Testis (tissue), 2 donors: ENCODE measurements at regions not wholly inside any gene's neighbourhood (a gene's known extent, or its start where the extent isn't known, plus 50 kb on each side); places are given as distances from the start of the nearest gene placed in this dataset.

Experiments
- DNase-seq: peaks from one replicate; pipeline ENCODE4 v3.0.0-alpha.2; 2019
- H3K27ac ChIP-seq, 2 donors: fragments of 200-600 bp; sonication (generic); one replicate each; pipeline ENCODE4 v1.5.1; 2019
- H3K27me3 ChIP-seq: fragments of 200-600 bp; sonication (generic); one replicate; pipeline ENCODE4 v1.5.1; 2019
- H3K36me3 ChIP-seq: fragments of 200-600 bp; sonication (generic); one replicate; pipeline ENCODE4 v1.5.1; 2017; ENCODE audit warnings: low read depth; ENCODE audit errors: missing control alignments
- H3K4me1 ChIP-seq: fragments of 200-600 bp; sonication (generic); one replicate; pipeline ENCODE4 v1.5.1; 2019
- H3K4me3 ChIP-seq, 2 donors: fragments of 200-600 bp; sonication (generic); one replicate each; pipeline ENCODE4 v1.5.1; 2017 to 2019
- H3K9me3 ChIP-seq: fragments of 200-600 bp; sonication (generic); one replicate; pipeline ENCODE4 v1.5.1; 2017
- POLR2A ChIP-seq: fragments of 450-650 bp; IDR thresholded peaks from one replicate; pipeline ENCODE4 v1.6.1; 2017; ENCODE audit warnings: antibody characterized with exemption, mild to moderate bottlenecking, moderate library complexity
- WGBS, 2 donors: methylation state at CpG; one replicate each; pipeline ENCODE4 v1.1.5; 2018; 5-methylcytosine and 5-hydroxymethylcytosine counted together
- intact Hi-C: fragments of 100-400 bp; cut with DNase I; formaldehyde crosslinking; loops from one replicate; pipeline ENCODE4 v1.15.1; 2023; ENCODE audit warnings: low total_unique reads
- TF ChIP-seq, protein P1 (sequence below), 3 experiments: fragments of 450-650 bp in 2 of 3; fragments of 200-600 bp in 1 of 3; sonication (generic) in 1 of 3; IDR thresholded peaks; one replicate each; pipeline ENCODE4 v1.5.1; 2016 to 2019; ENCODE audit warnings: antibody characterized with exemption in 3 of 3, mild to moderate bottlenecking in 2 of 3, moderate library complexity in 1 of 3

- intact Hi-C loops: no loop called here
- no peaks in the 10 kb centered on the region for H3K9me3 ChIP-seq
- H3K27ac ChIP-seq: no peak overlapping the region
- H3K4me1 ChIP-seq: no peaks in the 10 kb centered on the region
- 94% methylated on average over 3 of the region's 3 CpGs for WGBS, 2 donors
- H3K27me3 ChIP-seq: no peaks in the 10 kb centered on the region
- DNase-seq: no peak
- no peak overlapping the region for H3K4me3 ChIP-seq
- no peaks in the 10 kb centered on the region for H3K36me3 ChIP-seq
- no peak for TF ChIP-seq POLR2A
- TF ChIP-seq, protein P1, sequence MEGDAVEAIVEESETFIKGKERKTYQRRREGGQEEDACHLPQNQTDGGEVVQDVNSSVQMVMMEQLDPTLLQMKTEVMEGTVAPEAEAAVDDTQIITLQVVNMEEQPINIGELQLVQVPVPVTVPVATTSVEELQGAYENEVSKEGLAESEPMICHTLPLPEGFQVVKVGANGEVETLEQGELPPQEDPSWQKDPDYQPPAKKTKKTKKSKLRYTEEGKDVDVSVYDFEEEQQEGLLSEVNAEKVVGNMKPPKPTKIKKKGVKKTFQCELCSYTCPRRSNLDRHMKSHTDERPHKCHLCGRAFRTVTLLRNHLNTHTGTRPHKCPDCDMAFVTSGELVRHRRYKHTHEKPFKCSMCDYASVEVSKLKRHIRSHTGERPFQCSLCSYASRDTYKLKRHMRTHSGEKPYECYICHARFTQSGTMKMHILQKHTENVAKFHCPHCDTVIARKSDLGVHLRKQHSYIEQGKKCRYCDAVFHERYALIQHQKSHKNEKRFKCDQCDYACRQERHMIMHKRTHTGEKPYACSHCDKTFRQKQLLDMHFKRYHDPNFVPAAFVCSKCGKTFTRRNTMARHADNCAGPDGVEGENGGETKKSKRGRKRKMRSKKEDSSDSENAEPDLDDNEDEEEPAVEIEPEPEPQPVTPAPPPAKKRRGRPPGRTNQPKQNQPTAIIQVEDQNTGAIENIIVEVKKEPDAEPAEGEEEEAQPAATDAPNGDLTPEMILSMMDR (IDR thresholded peaks at IDR 0.05): no peak
Measured at GRCh38 chr2:37493425-37493824, 149.0 kb downstream of the QPCT start.

DNA sequence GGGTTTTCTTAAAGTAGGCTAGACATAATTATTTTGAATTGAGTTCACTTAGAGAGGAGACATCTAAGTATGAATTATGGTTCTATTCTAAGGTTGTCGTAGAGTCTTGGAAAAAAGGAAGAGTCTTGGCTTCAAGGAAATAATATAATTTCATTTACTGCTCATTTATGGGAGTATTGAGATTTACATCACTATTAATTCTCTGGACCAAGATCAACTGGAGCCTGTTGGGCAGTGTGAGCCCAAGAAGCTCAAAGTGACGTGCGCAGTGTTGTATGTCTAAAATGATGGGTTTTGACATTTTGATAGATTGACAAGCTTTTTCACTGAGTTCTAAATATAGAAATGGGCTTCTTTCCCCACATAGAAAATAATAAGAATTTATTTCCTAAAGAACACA is 154.7 kb downstream of the QPCT start:
- intact Hi-C loops: no loop called here
- no peak overlapping the region for H3K27ac ChIP-seq
- H3K9me3 ChIP-seq: no peaks in the 10 kb centered on the region
- no peak for DNase-seq
- WGBS, 2 donors: 96% methylated on average over 3 of the region's 3 CpGs
- no peaks in the 10 kb centered on the region for H3K4me1 ChIP-seq
- H3K27me3 ChIP-seq: no peaks in the 10 kb centered on the region
- H3K4me3 ChIP-seq: no peak overlapping the region
- no peaks in the 10 kb centered on the region for H3K36me3 ChIP-seq
- TF ChIP-seq, protein P1 (IDR thresholded peaks at IDR 0.05): no peak
- TF ChIP-seq POLR2A: no peak

- no peaks in the 10 kb centered on the region for H3K36me3 ChIP-seq
- no peak for TF ChIP-seq POLR2A
- TF ChIP-seq, protein P1 (IDR thresholded peaks at IDR 0.05): no peak
- no peak overlapping the region for H3K4me3 ChIP-seq
- H3K27me3 ChIP-seq: no peaks in the 10 kb centered on the region
- no peaks in the 10 kb centered on the region for H3K9me3 ChIP-seq
- DNase-seq: no peak
- no peaks in the 10 kb centered on the region for H3K4me1 ChIP-seq
- intact Hi-C loops: no loop called here
- no peak overlapping the region for H3K27ac ChIP-seq
Measured at GRCh38 chr2:37500031-37500430, 155.6 kb downstream of the QPCT start.

GRCh38 chr2:37501113-37501512 is 156.7 kb downstream of the QPCT start:
- Histone ChIP-seq H3K9me3 (no peaks in the 10 kb centered on the region), H3K4me3 (no peak overlapping the region), H3K27ac (no peak overlapping the region), H3K27me3 (no peaks in the 10 kb centered on the region), H3K4me1 (no peaks in the 10 kb centered on the region), H3K36me3 (no peaks in the 10 kb centered on the region)
- 78 to 90% methylated on average over 2 of the region's 2 CpGs for WGBS, 2 donors
- TF ChIP-seq, protein P1 (IDR thresholded peaks at IDR 0.05): no peak
- TF ChIP-seq POLR2A: no peak
- intact Hi-C loops: no loop called here
- DNase-seq: no peak

GRCh38 chr2:37506407-37507050 is 162.1 kb downstream of the QPCT start:
- Histone ChIP-seq H3K36me3 (no peaks in the 10 kb centered on the region), H3K4me1 (peaks cover 8% of the 10 kb centered on the region), H3K27ac (no peak overlapping the region), H3K27me3 (no peaks in the 10 kb centered on the region), H3K9me3 (no peaks in the 10 kb centered on the region), H3K4me3 (no peak overlapping the region)
- no peak for DNase-seq
- TF ChIP-seq POLR2A: no peak
- TF ChIP-seq, protein P1 (IDR thresholded peaks at IDR 0.05): no peak
- intact Hi-C loops: no loop called here
- 49 to 61% methylated on average over 5 of the region's 5 CpGs for WGBS, 2 donors
